H9 (cell line): ENCODE measurements at regions not wholly inside any gene's neighbourhood (a gene's known extent, or its start where the extent isn't known, plus 50 kb on each side); places are given as distances from the start of the nearest gene placed in this dataset.

Source experiments
- DNase-seq: peaks from one replicate; pipeline ENCODE4 v3.0.0-alpha.2; 2017
- H2AFZ ChIP-seq: one replicate; pipeline ENCODE4 v1.6.1; 2013; ENCODE audit warnings: mild to moderate bottlenecking, low read length, control low read depth, moderate library complexity
- H2AK5ac ChIP-seq: 2 replicates; pipeline ENCODE4 v1.6.1; 2013; ENCODE audit warnings: low read length, control low read depth, mixed read lengths; ENCODE audit not compliant: insufficient read length
- H2BK120ac ChIP-seq: one replicate; pipeline ENCODE4 v1.6.1; 2013; ENCODE audit warnings: low read depth, mild to moderate bottlenecking, low read length, control low read depth, inconsistent platforms; ENCODE audit not compliant: poor library complexity, severe bottlenecking
- H2BK12ac ChIP-seq: 2 replicates; pipeline ENCODE4 v1.6.1; 2013; ENCODE audit warnings: low read length, control low read depth, mixed read lengths, low read depth; ENCODE audit not compliant: insufficient read length
- H2BK15ac ChIP-seq: 2 replicates; pipeline ENCODE4 v1.6.1; 2013; ENCODE audit warnings: low read depth, low read length, control low read depth
- H2BK20ac ChIP-seq: one replicate; pipeline ENCODE4 v1.6.1; 2013; ENCODE audit warnings: low read depth, mild to moderate bottlenecking, low read length, control low read depth, inconsistent platforms; ENCODE audit not compliant: poor library complexity, severe bottlenecking
- H2BK5ac ChIP-seq: 2 replicates; pipeline ENCODE4 v1.6.1; 2013; ENCODE audit warnings: low read length, control low read depth, mixed read lengths; ENCODE audit not compliant: insufficient read length
- H3K14ac ChIP-seq: 2 replicates; pipeline ENCODE4 v1.6.1; 2013; ENCODE audit warnings: low read length, control low read depth; ENCODE audit not compliant: insufficient read depth
- H3K18ac ChIP-seq: 2 replicates; pipeline ENCODE4 v1.6.1; 2013; ENCODE audit warnings: low read depth, mild to moderate bottlenecking, mixed read lengths, low read length, control low read depth; ENCODE audit not compliant: insufficient read length
- H3K23ac ChIP-seq: 2 replicates; pipeline ENCODE4 v1.6.1; 2013; ENCODE audit warnings: low read length, control low read depth, mixed read lengths, low read depth; ENCODE audit not compliant: insufficient read length
- H3K23me2 ChIP-seq: 2 replicates; pipeline ENCODE4 v1.6.1; 2013; ENCODE audit warnings: low read depth, mild to moderate bottlenecking, mixed read lengths, low read length, control low read depth; ENCODE audit not compliant: insufficient read length, poor library complexity, severe bottlenecking
- H3K27ac ChIP-seq: 2 replicates; pipeline ENCODE4 v1.5.1; 2013; ENCODE audit warnings: low read length, control low read depth, mixed read lengths, low read depth; ENCODE audit not compliant: insufficient read length
- H3K27me3 ChIP-seq: 2 replicates; pipeline ENCODE4 v1.6.1; 2013; ENCODE audit warnings: low read length, control low read depth, inconsistent platforms; ENCODE audit not compliant: insufficient read depth
- H3K4ac ChIP-seq: 2 replicates; pipeline ENCODE4 v1.6.1; 2013; ENCODE audit warnings: low read depth, mild to moderate bottlenecking, control low read depth, inconsistent platforms, low read length, moderate library complexity
- H3K4me1 ChIP-seq: 2 replicates; pipeline ENCODE4 v1.6.1; 2013; ENCODE audit warnings: low read length, control low read depth, inconsistent platforms; ENCODE audit not compliant: insufficient read depth
- H3K4me2 ChIP-seq: 2 replicates; pipeline ENCODE4 v1.6.1; 2013; ENCODE audit warnings: low read length, control low read depth, mixed read lengths; ENCODE audit not compliant: insufficient read length, insufficient read depth
- H3K56ac ChIP-seq: 2 replicates; pipeline ENCODE4 v1.6.1; 2013; ENCODE audit warnings: low read depth, mild to moderate bottlenecking, mixed read lengths, low read length, control low read depth; ENCODE audit not compliant: insufficient read length
- H3K79me1 ChIP-seq: 2 replicates; pipeline ENCODE4 v1.6.1; 2013; ENCODE audit warnings: low read depth, mild to moderate bottlenecking, moderate library complexity, low read length, control low read depth, inconsistent platforms; ENCODE audit not compliant: insufficient read depth, poor library complexity, severe bottlenecking
- H3K79me2 ChIP-seq: 2 replicates; pipeline ENCODE4 v1.6.1; 2013; ENCODE audit warnings: low read length, control low read depth, inconsistent platforms; ENCODE audit not compliant: insufficient read depth
- H3K9ac ChIP-seq: 2 replicates; pipeline ENCODE4 v1.6.1; 2013; ENCODE audit warnings: low read length, control low read depth, mixed read lengths; ENCODE audit not compliant: insufficient read length; ENCODE audit errors: extremely low read depth
- H3K9me3 ChIP-seq: one replicate; pipeline ENCODE4 v1.6.1; 2013; ENCODE audit warnings: low read depth, low read length, inconsistent platforms; ENCODE audit not compliant: control insufficient read depth
- H3T11ph ChIP-seq: one replicate; pipeline ENCODE4 v1.6.1; 2013; ENCODE audit warnings: mild to moderate bottlenecking, low read length, control low read depth, inconsistent platforms
- H4K20me1 ChIP-seq: one replicate; pipeline ENCODE4 v1.6.1; 2013; ENCODE audit not compliant: control insufficient read depth, insufficient read length, insufficient read depth
- H4K5ac ChIP-seq: 2 replicates; pipeline ENCODE4 v1.6.1; 2013; ENCODE audit warnings: low read depth, mild to moderate bottlenecking, mixed read lengths, low read length, control low read depth; ENCODE audit not compliant: insufficient read length
- H4K8ac ChIP-seq: replicated peaks from 2 replicates; pipeline ENCODE4 v1.6.1; 2013; ENCODE audit warnings: low read length, control low read depth, mixed read lengths, low read depth; ENCODE audit not compliant: insufficient read length
- H4K91ac ChIP-seq: 2 replicates; pipeline ENCODE4 v1.6.1; 2013; ENCODE audit warnings: low read depth, mild to moderate bottlenecking, moderate library complexity, mixed read lengths, low read length, control low read depth; ENCODE audit not compliant: insufficient read length
- H3K27ac Mint-ChIP-seq, 3 experiments: 2 replicates in 2 of 3; 3 replicates in 1 of 3; pipeline ENCODE4 v1.8.0; 2020 to 2021; ENCODE audit warnings: mixed read lengths in 3 of 3, mild to moderate bottlenecking in 1 of 3, moderate library complexity in 1 of 3
- H3K27me3 Mint-ChIP-seq: 2 replicates; pipeline ENCODE4 v1.8.0; 2021; ENCODE audit warnings: low read depth, mild to moderate bottlenecking, moderate library complexity, mixed read lengths
- H3K36me3 Mint-ChIP-seq, 3 experiments: 2 replicates in 2 of 3; 3 replicates in 1 of 3; pipeline ENCODE4 v1.8.0; 2020 to 2021; ENCODE audit warnings: low read depth in 3 of 3, mixed read lengths in 3 of 3; ENCODE audit not compliant: insufficient read depth in 1 of 3
- H3K4me1 Mint-ChIP-seq, 2 experiments: 2 replicates each; pipeline ENCODE4 v1.8.0; 2020; ENCODE audit warnings: mixed read lengths in 2 of 2
- H3K4me3 Mint-ChIP-seq, 2 experiments: 2 replicates in 1 of 2; 3 replicates in 1 of 2; pipeline ENCODE4 v1.8.0; 2020 to 2021; ENCODE audit warnings: mild to moderate bottlenecking in 2 of 2, mixed read lengths in 2 of 2, moderate library complexity in 1 of 2
- H3K9me3 Mint-ChIP-seq, 2 experiments: 2 replicates in 1 of 2; 3 replicates in 1 of 2; pipeline ENCODE4 v1.8.0; 2020; ENCODE audit warnings: mild to moderate bottlenecking in 2 of 2, mixed read lengths in 2 of 2, moderate library complexity in 1 of 2
- WGBS: extraction: QIAGEN DNeasy Blood & Tissue Kit; methylation state at CpG from one replicate; pipeline ENCODE4 v1.1.7; 2013; ENCODE audit warnings: missing lambda C conversion rate, low lambda C conversion rate, mixed read lengths; ENCODE audit not compliant: insufficient read length; ENCODE audit errors: extremely low coverage; 5-methylcytosine and 5-hydroxymethylcytosine counted together
- TF ChIP-seq, protein P1 (sequence below): fragments of 200-600 bp; sonication (generic); conservative IDR thresholded peaks from 3 replicates; pipeline ENCODE4 v1.8.0; 2021; ENCODE audit warnings: antibody characterized with exemption, mild to moderate bottlenecking

DNA sequence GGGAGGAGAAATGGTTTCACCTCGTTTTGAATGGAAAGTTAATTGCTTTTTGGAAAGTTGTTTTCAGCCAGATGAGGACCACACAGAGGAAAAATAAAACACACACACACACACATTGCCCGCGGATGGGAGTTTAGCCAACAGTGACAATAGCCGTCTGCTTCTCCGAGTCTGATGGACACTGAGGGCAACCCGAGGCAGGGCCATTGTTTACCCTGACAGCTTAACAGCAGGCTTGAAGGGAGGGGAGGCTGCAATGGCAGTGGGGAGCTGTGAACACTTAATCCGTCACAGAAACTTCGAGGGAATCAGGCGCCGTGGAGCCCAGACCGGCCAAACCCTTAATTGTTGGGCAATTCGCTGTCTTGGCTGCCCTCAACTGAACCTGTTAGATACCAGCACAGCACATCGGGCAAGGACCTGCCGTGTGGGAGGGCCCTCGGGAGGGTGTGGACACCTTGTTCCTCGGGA is 145.9 kb downstream of the ACKR3 start:
- no peak overlapping the region for H2AFZ ChIP-seq
- Mint-ChIP-seq H3K27me3 (no peaks in the 10 kb centered on the region; the same call in 1 of the 2 replicates), H3K36me3 (no peaks in the 10 kb centered on the region), H3K27ac (no peak overlapping the region), H3K9me3 (no peaks in the 10 kb centered on the region), H3K4me3 (no peak overlapping the region), H3K4me1 (peaks cover 8 to 21% of the 10 kb centered on the region in 2 experiments)
- H3K9ac ChIP-seq: no peak overlapping the region
- no peak overlapping the region; the same call in 1 of the 2 replicates for H3K14ac ChIP-seq
- H3K23ac ChIP-seq: no peak overlapping the region
- H2BK120ac ChIP-seq: no peak overlapping the region
- H4K8ac ChIP-seq: no peak overlapping the region
- no peak overlapping the region for H2BK5ac ChIP-seq
- H3K23me2 ChIP-seq: no peaks in the 10 kb centered on the region
- H3K4me1 ChIP-seq: no peaks in the 10 kb centered on the region
- no peaks in the 10 kb centered on the region for H3K79me1 ChIP-seq
- no peak overlapping the region for H2BK15ac ChIP-seq
- H3K4me2 ChIP-seq: no peak overlapping the region
- no peak overlapping the region for H2BK20ac ChIP-seq
- H3K18ac ChIP-seq: no peak overlapping the region
- TF ChIP-seq, protein P1, sequence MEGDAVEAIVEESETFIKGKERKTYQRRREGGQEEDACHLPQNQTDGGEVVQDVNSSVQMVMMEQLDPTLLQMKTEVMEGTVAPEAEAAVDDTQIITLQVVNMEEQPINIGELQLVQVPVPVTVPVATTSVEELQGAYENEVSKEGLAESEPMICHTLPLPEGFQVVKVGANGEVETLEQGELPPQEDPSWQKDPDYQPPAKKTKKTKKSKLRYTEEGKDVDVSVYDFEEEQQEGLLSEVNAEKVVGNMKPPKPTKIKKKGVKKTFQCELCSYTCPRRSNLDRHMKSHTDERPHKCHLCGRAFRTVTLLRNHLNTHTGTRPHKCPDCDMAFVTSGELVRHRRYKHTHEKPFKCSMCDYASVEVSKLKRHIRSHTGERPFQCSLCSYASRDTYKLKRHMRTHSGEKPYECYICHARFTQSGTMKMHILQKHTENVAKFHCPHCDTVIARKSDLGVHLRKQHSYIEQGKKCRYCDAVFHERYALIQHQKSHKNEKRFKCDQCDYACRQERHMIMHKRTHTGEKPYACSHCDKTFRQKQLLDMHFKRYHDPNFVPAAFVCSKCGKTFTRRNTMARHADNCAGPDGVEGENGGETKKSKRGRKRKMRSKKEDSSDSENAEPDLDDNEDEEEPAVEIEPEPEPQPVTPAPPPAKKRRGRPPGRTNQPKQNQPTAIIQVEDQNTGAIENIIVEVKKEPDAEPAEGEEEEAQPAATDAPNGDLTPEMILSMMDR: no peak
- no peaks in the 10 kb centered on the region for H3K27me3 ChIP-seq
- H3K56ac ChIP-seq: no peak overlapping the region
- H3K4ac ChIP-seq: no peak overlapping the region
- no peak overlapping the region for H2BK12ac ChIP-seq
- H3T11ph ChIP-seq: no peak overlapping the region
- no peak overlapping the region for H4K91ac ChIP-seq
- no peaks in the 10 kb centered on the region for H3K79me2 ChIP-seq
- H3K27ac ChIP-seq: no peak overlapping the region
- H3K9me3 ChIP-seq: no peaks in the 10 kb centered on the region
- no peaks in the 10 kb centered on the region for H4K20me1 ChIP-seq
- no peak for DNase-seq
- H4K5ac ChIP-seq: no peak overlapping the region
- no CpG with 5 or more reads among the region's 16 CpGs for WGBS
- H2AK5ac ChIP-seq: no peak overlapping the region
